ENCODE measurements at regions not wholly inside any gene's neighbourhood (a gene's known extent, or its start where the extent isn't known, plus 50 kb on each side); places are given as distances from the start of the nearest gene placed in this dataset.

DNA sequence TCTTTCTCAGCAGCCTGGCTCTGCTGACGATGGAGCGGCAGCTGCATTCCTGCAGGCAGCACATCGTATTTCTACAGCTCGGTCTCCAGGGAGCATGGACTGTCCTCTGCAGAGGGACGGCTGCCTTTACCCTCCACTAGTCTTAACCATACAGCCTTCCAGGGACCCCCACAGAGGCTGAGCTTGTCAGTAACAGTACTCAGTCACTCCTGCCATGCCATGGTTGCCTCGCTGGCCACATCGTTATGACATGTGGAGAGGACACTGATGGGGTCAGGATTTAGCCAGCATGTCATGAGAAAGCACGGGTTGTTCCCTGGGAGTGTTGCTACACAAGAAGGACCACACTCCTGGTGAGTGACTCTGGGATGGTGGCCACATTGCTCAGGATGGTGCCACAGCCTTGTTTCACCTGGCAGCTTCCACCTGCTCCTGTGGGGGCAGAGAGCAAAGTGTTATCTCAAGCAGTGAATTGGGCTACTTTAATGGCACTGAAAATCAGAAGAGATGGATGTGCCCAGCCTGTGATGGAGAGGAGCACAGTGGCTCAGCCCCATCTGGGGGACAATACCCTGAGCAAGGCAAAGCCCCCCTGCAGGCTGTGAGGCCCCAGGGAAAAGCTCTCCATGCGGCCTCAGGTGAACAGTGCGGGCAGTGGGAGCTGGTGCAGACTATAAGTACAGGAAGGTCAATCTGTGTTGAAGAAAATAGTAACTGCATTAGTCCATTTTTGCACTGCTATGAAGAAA is 443.9 kb downstream of the TCERG1L start:
- Mint-ChIP-seq H3K27me3 (ENCODE audit: low read depth) (no peaks in the 10 kb centered on the region), H3K4me1 (ENCODE audit: low read depth) (no peaks in the 10 kb centered on the region), H3K27ac (no peak overlapping the region), H3K9me3 (no peaks in the 10 kb centered on the region), H3K36me3 (ENCODE audit: low read depth) (no peaks in the 10 kb centered on the region), H3K4me3 (ENCODE audit: low read depth) (no peak overlapping the region)
- no peak for DNase-seq (ENCODE audit: low spot score)
- intact Hi-C loops (cut with micrococcal nuclease), result no loop called here

DNA sequence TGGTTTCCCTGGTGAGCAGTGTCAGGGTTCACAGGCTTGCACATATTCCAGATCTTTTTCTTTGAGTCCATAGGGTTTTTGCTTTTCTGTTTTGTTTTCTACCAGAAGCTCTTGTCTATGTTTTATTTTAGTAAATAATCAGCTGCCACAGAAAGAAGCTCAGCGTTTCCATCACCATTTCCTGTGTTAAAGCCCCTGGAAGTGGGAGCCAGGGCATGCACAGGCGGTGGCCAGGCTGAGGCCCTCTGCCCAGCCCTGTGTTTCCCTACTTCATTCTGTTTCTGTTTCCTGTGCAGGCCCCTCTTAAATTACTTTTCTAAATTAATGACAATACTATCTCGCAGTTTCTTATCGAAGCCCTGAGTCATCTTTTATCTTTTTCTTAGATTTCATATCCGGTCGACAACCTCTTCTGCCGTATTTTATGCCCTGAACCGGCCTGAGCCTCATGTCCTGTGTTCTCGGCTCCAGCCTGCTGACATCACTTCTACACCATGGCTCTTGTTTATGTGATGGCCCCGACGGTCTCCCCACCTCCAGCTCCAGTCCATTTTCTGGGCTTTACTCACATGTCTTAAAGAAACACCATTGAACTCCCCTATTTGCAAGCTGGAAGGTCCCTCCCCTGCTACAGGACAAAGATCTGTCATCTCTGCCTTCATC is 442.2 kb downstream of the TCERG1L start:
- H3K9me3 Mint-ChIP-seq, result no peaks in the 10 kb centered on the region
- H3K27me3 Mint-ChIP-seq (ENCODE audit: low read depth), result no peaks in the 10 kb centered on the region
- H3K4me1 Mint-ChIP-seq (ENCODE audit: low read depth), result no peaks in the 10 kb centered on the region
- no peak overlapping the region for H3K4me3 Mint-ChIP-seq (ENCODE audit: low read depth)
- no peak for DNase-seq (ENCODE audit: low spot score)
- intact Hi-C loops (cut with micrococcal nuclease), result no loop called here
- H3K27ac Mint-ChIP-seq, result no peak overlapping the region
- no peaks in the 10 kb centered on the region for H3K36me3 Mint-ChIP-seq (ENCODE audit: low read depth)

DNA sequence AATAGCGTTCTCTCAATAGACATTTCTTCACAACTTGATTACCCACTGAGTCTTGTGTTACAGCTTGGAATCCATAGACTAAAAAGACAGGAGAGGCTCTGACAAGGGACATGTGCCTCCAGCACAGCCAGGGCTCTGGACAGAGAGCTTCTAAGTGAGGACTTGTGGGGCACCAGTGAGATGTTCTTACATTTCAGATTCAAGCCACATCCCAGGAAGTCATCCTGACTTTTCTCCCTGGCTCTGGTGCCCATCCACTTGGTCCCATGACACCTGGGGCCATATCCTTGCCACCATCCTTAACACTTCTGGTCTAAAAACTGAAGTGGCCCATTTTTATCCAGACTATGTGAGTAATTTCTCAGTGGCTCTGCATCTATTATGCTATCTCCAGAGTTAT is 440.1 kb downstream of the TCERG1L start:
- DNase-seq (ENCODE audit: low spot score), result no peak
- no peaks in the 10 kb centered on the region for H3K4me1 Mint-ChIP-seq (ENCODE audit: low read depth)
- no peak overlapping the region for H3K4me3 Mint-ChIP-seq (ENCODE audit: low read depth)
- no peaks in the 10 kb centered on the region for H3K27me3 Mint-ChIP-seq (ENCODE audit: low read depth)
- H3K27ac Mint-ChIP-seq, result no peak overlapping the region
- no peaks in the 10 kb centered on the region for H3K9me3 Mint-ChIP-seq
- no peaks in the 10 kb centered on the region for H3K36me3 Mint-ChIP-seq (ENCODE audit: low read depth)
- intact Hi-C loops (cut with micrococcal nuclease), result no loop called here

GRCh38 chr10:130873636-130874035 is 437.9 kb downstream of the TCERG1L start:
- no peaks in the 10 kb centered on the region for H3K4me1 Mint-ChIP-seq (ENCODE audit: low read depth)
- no peaks in the 10 kb centered on the region for H3K36me3 Mint-ChIP-seq (ENCODE audit: low read depth)
- no peak overlapping the region for H3K27ac Mint-ChIP-seq
- no peaks in the 10 kb centered on the region for H3K27me3 Mint-ChIP-seq (ENCODE audit: low read depth)
- H3K4me3 Mint-ChIP-seq (ENCODE audit: low read depth), result no peak overlapping the region
- intact Hi-C loops (cut with micrococcal nuclease), result no loop called here
- DNase-seq (ENCODE audit: low spot score), result no peak
- H3K9me3 Mint-ChIP-seq, result no peaks in the 10 kb centered on the region

GRCh38 chr10:130875116-130875515 is 436.4 kb downstream of the TCERG1L start:
- DNase-seq (ENCODE audit: low spot score), result no peak
- Mint-ChIP-seq H3K36me3 (ENCODE audit: low read depth) (no peaks in the 10 kb centered on the region), H3K27ac (no peak overlapping the region), H3K9me3 (no peaks in the 10 kb centered on the region), H3K4me1 (ENCODE audit: low read depth) (no peaks in the 10 kb centered on the region), H3K4me3 (ENCODE audit: low read depth) (no peak overlapping the region), H3K27me3 (ENCODE audit: low read depth) (no peaks in the 10 kb centered on the region)
- intact Hi-C loops (cut with micrococcal nuclease), result no loop called here

- intact Hi-C loops (cut with micrococcal nuclease), result no loop called here
- H3K27me3 Mint-ChIP-seq (ENCODE audit: low read depth), result no peaks in the 10 kb centered on the region
- H3K36me3 Mint-ChIP-seq (ENCODE audit: low read depth), result no peaks in the 10 kb centered on the region
- H3K4me1 Mint-ChIP-seq (ENCODE audit: low read depth), result no peaks in the 10 kb centered on the region
- H3K27ac Mint-ChIP-seq, result no peak overlapping the region
- H3K9me3 Mint-ChIP-seq, result no peaks in the 10 kb centered on the region
- H3K4me3 Mint-ChIP-seq (ENCODE audit: low read depth), result no peak overlapping the region
- DNase-seq (ENCODE audit: low spot score), result no peak
Observed at GRCh38 chr10:130875897-130876472, 435.5 kb downstream of the TCERG1L start.

DNA sequence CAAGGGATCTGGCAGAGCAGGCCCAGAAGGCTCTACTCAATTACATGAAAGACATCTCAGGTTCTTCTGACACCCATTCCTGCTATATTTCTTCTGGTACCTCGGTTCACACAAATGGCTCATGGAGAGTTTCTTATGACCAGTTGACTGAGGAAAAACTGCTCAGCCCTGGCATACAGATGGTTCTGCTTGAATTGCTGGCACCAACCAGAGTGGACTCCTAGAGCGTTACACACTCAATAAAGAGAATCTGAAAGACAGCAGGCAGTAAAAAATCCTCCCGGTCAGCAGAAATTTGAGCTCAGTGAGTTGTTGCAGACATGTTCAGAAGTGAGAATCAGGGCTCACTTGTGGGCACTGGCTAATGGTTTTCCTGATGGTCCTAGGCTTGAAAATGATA is 434.4 kb downstream of the TCERG1L start:
- DNase-seq (ENCODE audit: low spot score), result no peak
- Mint-ChIP-seq H3K9me3 (no peaks in the 10 kb centered on the region), H3K27me3 (ENCODE audit: low read depth) (no peaks in the 10 kb centered on the region), H3K27ac (no peak overlapping the region), H3K36me3 (ENCODE audit: low read depth) (no peaks in the 10 kb centered on the region), H3K4me3 (ENCODE audit: low read depth) (no peak overlapping the region), H3K4me1 (ENCODE audit: low read depth) (no peaks in the 10 kb centered on the region)
- intact Hi-C loops (cut with micrococcal nuclease), result no loop called here

GRCh38 chr10:130878131-130878530 is 433.4 kb downstream of the TCERG1L start:
- Mint-ChIP-seq H3K4me1 (ENCODE audit: low read depth) (no peaks in the 10 kb centered on the region), H3K36me3 (ENCODE audit: low read depth) (no peaks in the 10 kb centered on the region), H3K27me3 (ENCODE audit: low read depth) (no peaks in the 10 kb centered on the region), H3K9me3 (no peaks in the 10 kb centered on the region), H3K4me3 (ENCODE audit: low read depth) (no peak overlapping the region), H3K27ac (no peak overlapping the region)
- no peak for DNase-seq (ENCODE audit: low spot score)
- intact Hi-C loops (cut with micrococcal nuclease), result no loop called here

DNA sequence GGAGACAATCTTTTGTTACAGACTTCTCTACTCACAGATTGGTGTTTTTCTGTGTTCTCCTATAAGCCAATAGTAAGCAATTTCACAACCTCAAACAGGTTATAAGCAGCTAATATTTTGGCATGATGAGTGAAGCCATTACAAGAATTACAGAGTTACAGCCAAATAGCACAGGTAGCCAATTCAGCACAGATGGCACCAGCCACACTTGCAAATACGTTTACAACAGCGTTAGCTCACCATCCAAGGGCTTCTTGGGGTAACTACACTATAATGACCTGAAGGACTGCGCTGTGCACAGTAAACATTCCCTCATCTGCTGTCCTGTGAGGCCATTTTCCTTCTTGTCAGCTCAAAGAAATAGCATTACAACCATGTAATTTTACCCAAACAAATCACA is 428.6 kb downstream of the TCERG1L start:
- Mint-ChIP-seq H3K4me1 (ENCODE audit: low read depth) (no peaks in the 10 kb centered on the region), H3K4me3 (ENCODE audit: low read depth) (no peak overlapping the region), H3K36me3 (ENCODE audit: low read depth) (no peaks in the 10 kb centered on the region), H3K27ac (no peak overlapping the region), H3K9me3 (no peaks in the 10 kb centered on the region), H3K27me3 (ENCODE audit: low read depth) (no peaks in the 10 kb centered on the region)
- no peak for DNase-seq (ENCODE audit: low spot score)
- intact Hi-C loops (cut with micrococcal nuclease), result no loop called here

DNA sequence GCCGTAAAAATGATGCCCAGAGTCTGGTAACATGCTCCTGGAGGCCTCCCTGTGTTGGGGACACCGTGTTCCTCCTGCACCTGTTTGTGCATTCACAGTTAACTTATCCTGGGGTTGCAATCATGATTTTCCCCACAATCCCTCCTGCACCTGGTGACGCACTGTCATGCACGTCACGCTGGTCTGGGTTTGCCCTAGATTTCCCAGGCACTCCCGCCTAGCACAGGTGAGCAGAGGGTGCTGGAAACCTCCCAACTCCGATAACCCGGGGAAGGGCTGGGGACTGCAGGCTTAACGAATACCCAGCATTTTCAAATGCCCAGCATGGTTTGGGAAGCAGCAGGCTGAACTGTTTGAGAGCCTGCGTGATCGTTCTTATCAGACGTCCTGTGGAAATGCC is 427.1 kb downstream of the TCERG1L start:
- no peaks in the 10 kb centered on the region for H3K9me3 Mint-ChIP-seq
- no peak for DNase-seq (ENCODE audit: low spot score)

GRCh38 chr10:130885021-130885655 is 426.4 kb downstream of the TCERG1L start:
- H3K36me3 Mint-ChIP-seq (ENCODE audit: low read depth), result no peaks in the 10 kb centered on the region
- H3K4me1 Mint-ChIP-seq (ENCODE audit: low read depth), result no peaks in the 10 kb centered on the region
- no peaks in the 10 kb centered on the region for H3K9me3 Mint-ChIP-seq
- no peak for DNase-seq (ENCODE audit: low spot score)
- no peak overlapping the region for H3K4me3 Mint-ChIP-seq (ENCODE audit: low read depth)
- H3K27ac Mint-ChIP-seq, result no peak overlapping the region
- no peaks in the 10 kb centered on the region for H3K27me3 Mint-ChIP-seq (ENCODE audit: low read depth)
- intact Hi-C loops (cut with micrococcal nuclease), result no loop called here

More for the DNA sequence above, 427.1 kb downstream of the TCERG1L start:
- intact Hi-C loops (cut with micrococcal nuclease), result no loop called here
- H3K4me1 Mint-ChIP-seq (ENCODE audit: low read depth), result no peaks in the 10 kb centered on the region
- H3K36me3 Mint-ChIP-seq (ENCODE audit: low read depth), result no peaks in the 10 kb centered on the region
- H3K4me3 Mint-ChIP-seq (ENCODE audit: low read depth), result no peak overlapping the region
- no peaks in the 10 kb centered on the region for H3K27me3 Mint-ChIP-seq (ENCODE audit: low read depth)
- H3K27ac Mint-ChIP-seq, result no peak overlapping the region

DNA sequence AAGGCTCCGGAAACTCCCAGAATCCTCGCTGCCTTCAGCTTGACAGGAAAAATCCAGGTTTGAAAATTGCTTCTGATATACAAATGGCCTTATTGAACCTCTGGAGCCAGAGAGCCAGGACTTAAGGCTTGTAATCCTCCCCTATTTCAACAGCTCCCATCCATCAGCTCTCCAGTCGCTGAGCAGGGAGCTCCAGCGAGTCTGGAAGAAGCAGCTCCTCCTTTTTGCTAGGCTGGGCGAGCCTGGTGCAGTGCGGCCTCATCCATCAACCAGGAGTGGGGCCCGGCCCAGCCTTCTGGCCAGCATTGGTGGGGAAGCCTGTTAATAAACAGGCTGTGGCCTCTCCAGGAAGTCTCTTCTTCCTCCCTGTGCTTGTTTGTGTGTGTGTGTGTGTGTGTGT is 424.4 kb downstream of the TCERG1L start:
- no peak overlapping the region for H3K27ac Mint-ChIP-seq
- intact Hi-C loops (cut with micrococcal nuclease), result no loop called here
- H3K9me3 Mint-ChIP-seq, result no peaks in the 10 kb centered on the region
- H3K4me3 Mint-ChIP-seq (ENCODE audit: low read depth), result no peak overlapping the region
- no peaks in the 10 kb centered on the region for H3K4me1 Mint-ChIP-seq (ENCODE audit: low read depth)
- no peaks in the 10 kb centered on the region for H3K36me3 Mint-ChIP-seq (ENCODE audit: low read depth)
- DNase-seq (ENCODE audit: low spot score), result no peak
- H3K27me3 Mint-ChIP-seq (ENCODE audit: low read depth), result no peaks in the 10 kb centered on the region

DNA sequence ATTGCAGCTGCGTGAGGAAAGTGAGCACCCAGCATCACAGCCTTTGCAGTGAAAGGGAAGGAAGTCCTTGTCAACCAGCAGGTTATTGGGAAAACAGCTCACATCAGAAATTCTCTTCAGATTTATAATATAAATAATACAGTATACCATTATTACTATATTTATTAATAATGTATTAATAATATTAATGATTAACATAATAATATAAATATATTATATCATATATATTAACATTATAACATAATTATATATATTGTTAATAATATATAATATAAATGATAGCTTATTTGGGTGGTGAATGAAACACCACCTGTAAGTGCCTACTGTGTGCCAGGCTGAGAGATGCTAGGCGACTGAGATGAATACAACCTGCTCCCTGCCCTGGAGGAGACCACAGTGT is 423.0 kb downstream of the TCERG1L start:
- Mint-ChIP-seq H3K36me3 (ENCODE audit: low read depth) (no peaks in the 10 kb centered on the region), H3K9me3 (no peaks in the 10 kb centered on the region), H3K4me1 (ENCODE audit: low read depth) (no peaks in the 10 kb centered on the region), H3K27ac (no peak overlapping the region), H3K4me3 (ENCODE audit: low read depth) (no peak overlapping the region), H3K27me3 (ENCODE audit: low read depth) (no peaks in the 10 kb centered on the region)
- DNase-seq (ENCODE audit: low spot score), result no peak
- intact Hi-C loops (cut with micrococcal nuclease), result no loop called here
